ENCODE measurements at regions not wholly inside any gene's neighbourhood (a gene's known extent, or its start where the extent isn't known, plus 50 kb on each side); places are given as distances from the start of the nearest gene placed in this dataset.

- no peak for DNase-seq (ENCODE audit: low read depth)
- TF ChIP-seq, protein P1, sequence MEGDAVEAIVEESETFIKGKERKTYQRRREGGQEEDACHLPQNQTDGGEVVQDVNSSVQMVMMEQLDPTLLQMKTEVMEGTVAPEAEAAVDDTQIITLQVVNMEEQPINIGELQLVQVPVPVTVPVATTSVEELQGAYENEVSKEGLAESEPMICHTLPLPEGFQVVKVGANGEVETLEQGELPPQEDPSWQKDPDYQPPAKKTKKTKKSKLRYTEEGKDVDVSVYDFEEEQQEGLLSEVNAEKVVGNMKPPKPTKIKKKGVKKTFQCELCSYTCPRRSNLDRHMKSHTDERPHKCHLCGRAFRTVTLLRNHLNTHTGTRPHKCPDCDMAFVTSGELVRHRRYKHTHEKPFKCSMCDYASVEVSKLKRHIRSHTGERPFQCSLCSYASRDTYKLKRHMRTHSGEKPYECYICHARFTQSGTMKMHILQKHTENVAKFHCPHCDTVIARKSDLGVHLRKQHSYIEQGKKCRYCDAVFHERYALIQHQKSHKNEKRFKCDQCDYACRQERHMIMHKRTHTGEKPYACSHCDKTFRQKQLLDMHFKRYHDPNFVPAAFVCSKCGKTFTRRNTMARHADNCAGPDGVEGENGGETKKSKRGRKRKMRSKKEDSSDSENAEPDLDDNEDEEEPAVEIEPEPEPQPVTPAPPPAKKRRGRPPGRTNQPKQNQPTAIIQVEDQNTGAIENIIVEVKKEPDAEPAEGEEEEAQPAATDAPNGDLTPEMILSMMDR (IDR thresholded peaks at IDR 0.05; ENCODE audit: insufficient read depth, low read depth, low read length), result no peak
- no peak overlapping the region for H3K4me3 ChIP-seq (ENCODE audit: low read depth, low read length)
Observed at GRCh38 chr2:193965263-193965662, 1691.8 kb upstream of the SLC39A10 start.

GRCh38 chr2:193963472-193964119, 1693.4 kb upstream of the SLC39A10 start:
- DNase-seq (ENCODE audit: low read depth), result peak; percentile 45
- TF ChIP-seq, protein P1 (IDR thresholded peaks at IDR 0.05; ENCODE audit: insufficient read depth, low read depth, low read length), result peak; percentile 44
- H3K4me3 ChIP-seq (ENCODE audit: low read depth, low read length), result no peak overlapping the region

GRCh38 chr2:193946806-193947205, 1710.2 kb upstream of the SLC39A10 start:
- H3K4me3 ChIP-seq (ENCODE audit: low read depth, low read length), result no peak overlapping the region
- TF ChIP-seq, protein P1 (IDR thresholded peaks at IDR 0.05; ENCODE audit: insufficient read depth, low read depth, low read length), result no peak
- DNase-seq (ENCODE audit: low read depth), result no peak

GRCh38 chr2:193943406-193943960, 1713.5 kb upstream of the SLC39A10 start:
- DNase-seq (ENCODE audit: low read depth), result no peak
- TF ChIP-seq, protein P1 (IDR thresholded peaks at IDR 0.05; ENCODE audit: insufficient read depth, low read depth, low read length), result no peak
- H3K4me3 ChIP-seq (ENCODE audit: low read depth, low read length), result no peak overlapping the region

DNA sequence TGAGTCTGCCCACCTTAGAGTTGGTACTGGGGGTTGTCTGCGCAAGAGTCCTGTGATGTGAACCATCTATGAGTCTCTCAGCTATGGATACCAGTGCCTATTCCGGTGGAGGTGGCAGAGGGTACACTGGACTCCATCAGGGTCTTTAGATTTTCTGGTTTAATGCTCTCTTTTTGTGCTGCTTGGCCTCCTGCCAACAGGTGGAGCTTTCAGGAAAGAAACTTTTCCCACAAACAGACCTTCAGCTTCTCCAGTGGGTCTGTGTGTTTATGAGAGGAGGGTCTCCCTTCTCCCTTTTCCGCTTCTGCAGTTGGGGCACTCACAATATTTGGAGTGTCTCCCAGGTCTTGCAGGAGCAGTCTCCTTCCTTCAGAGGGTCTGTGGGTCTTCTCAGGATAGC, 1721.9 kb upstream of the SLC39A10 start:
- H3K4me3 ChIP-seq (ENCODE audit: low read depth, low read length), result no peak overlapping the region
- TF ChIP-seq, protein P1 (IDR thresholded peaks at IDR 0.05; ENCODE audit: insufficient read depth, low read depth, low read length), result no peak
- no peak for DNase-seq (ENCODE audit: low read depth)

DNA sequence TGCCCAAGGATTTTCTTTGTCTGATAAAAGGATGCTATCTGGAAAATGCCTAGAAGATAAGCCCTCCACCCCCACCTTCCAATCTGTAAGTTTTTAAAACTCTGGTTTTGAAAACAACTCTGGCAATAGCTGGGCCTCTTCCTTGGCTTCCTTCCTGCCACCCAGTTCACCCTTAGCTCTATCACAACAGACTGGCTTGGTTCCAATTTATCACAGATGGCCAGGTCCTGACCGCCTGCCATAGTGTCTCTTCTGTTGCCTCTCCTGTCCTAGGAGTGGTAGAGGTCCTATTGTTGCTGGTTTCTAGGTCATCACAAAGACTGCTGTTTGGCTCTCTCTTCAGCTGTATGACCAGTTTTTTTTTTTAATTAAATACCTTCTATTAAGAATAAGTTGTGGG, 1727.9 kb upstream of the SLC39A10 start:
- TF ChIP-seq, protein P1 (IDR thresholded peaks at IDR 0.05; ENCODE audit: insufficient read depth, low read depth, low read length), result no peak
- H3K4me3 ChIP-seq (ENCODE audit: low read depth, low read length), result no peak overlapping the region
- no peak for DNase-seq (ENCODE audit: low read depth)

- no peak for DNase-seq (ENCODE audit: low read depth)
- H3K4me3 ChIP-seq (ENCODE audit: low read depth, low read length), result no peak overlapping the region
- TF ChIP-seq, protein P1 (IDR thresholded peaks at IDR 0.05; ENCODE audit: insufficient read depth, low read depth, low read length), result no peak
Observed at GRCh38 chr2:193907561-193907960, 1712.8 kb upstream of the TMEFF2 start.

Data from fibroblast of villous mesenchyme (primary cell).